ENCODE measurements at regions not wholly inside any gene's neighbourhood (a gene's known extent, or its start where the extent isn't known, plus 50 kb on each side); places are given as distances from the start of the nearest gene placed in this dataset.

DNA sequence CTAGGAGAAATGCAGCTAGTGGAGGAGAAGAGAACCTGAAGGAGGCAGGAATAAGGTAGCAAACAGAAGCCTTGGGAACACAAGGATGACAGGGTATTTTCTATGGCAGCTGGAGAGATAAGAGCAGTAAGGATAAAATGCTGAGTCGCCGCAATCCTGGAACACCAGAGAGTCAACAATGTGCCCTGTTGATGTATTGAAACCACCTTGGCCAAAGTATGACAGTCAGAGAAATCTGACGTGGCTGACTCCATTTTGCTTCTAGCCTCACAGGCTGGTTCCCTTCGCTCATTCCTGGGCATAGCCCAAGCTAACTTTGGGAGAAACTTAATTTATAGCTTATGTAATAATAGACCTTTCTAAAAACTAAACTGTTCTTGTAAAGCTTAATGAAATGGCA is 56.6 kb upstream of the C4orf54 start:
- no peak for TF ChIP-seq EZH2 (IDR thresholded peaks at IDR 0.05; ENCODE audit: borderline replicate concordance)
- TF ChIP-seq, protein P1, sequence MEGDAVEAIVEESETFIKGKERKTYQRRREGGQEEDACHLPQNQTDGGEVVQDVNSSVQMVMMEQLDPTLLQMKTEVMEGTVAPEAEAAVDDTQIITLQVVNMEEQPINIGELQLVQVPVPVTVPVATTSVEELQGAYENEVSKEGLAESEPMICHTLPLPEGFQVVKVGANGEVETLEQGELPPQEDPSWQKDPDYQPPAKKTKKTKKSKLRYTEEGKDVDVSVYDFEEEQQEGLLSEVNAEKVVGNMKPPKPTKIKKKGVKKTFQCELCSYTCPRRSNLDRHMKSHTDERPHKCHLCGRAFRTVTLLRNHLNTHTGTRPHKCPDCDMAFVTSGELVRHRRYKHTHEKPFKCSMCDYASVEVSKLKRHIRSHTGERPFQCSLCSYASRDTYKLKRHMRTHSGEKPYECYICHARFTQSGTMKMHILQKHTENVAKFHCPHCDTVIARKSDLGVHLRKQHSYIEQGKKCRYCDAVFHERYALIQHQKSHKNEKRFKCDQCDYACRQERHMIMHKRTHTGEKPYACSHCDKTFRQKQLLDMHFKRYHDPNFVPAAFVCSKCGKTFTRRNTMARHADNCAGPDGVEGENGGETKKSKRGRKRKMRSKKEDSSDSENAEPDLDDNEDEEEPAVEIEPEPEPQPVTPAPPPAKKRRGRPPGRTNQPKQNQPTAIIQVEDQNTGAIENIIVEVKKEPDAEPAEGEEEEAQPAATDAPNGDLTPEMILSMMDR (IDR thresholded peaks at IDR 0.05; ENCODE audit: poor library complexity), result no peak
- TF ChIP-seq EZH2phosphoT487 (IDR thresholded peaks at IDR 0.05; ENCODE audit: low read depth, severe bottlenecking, unreplicated experiment), result no peak
- no peak overlapping the region for H2AFZ ChIP-seq
- H3K79me2 ChIP-seq, result no peaks in the 10 kb centered on the region
- H3K36me3 ChIP-seq (replicated peaks; ENCODE audit: insufficient read depth, low read depth), result no peaks in the 10 kb centered on the region
- H3K27me3 ChIP-seq, result no peaks in the 10 kb centered on the region
- no peak overlapping the region for H3K4me2 ChIP-seq
- no peaks in the 10 kb centered on the region for H3K9me2 ChIP-seq (replicated peaks; ENCODE audit: insufficient read depth)
- peaks cover 6% of the 10 kb centered on the region for H3K4me1 ChIP-seq (ENCODE audit: insufficient read depth)
- 92% methylated on average over 4 of the region's 4 CpGs for WGBS (ENCODE audit: low lambda C conversion rate, missing lambda C conversion rate)
- no peaks in the 10 kb centered on the region for H4K20me1 ChIP-seq (ENCODE audit: insufficient read depth, poor library complexity, severe bottlenecking)
- no peaks in the 10 kb centered on the region for H3K9me3 ChIP-seq (ENCODE audit: low read depth)
- DNase-seq (ENCODE audit: low spot score), result no peak
- no peak overlapping the region for H3K27ac ChIP-seq
- H3K4me3 ChIP-seq, result no peak overlapping the region

DNA sequence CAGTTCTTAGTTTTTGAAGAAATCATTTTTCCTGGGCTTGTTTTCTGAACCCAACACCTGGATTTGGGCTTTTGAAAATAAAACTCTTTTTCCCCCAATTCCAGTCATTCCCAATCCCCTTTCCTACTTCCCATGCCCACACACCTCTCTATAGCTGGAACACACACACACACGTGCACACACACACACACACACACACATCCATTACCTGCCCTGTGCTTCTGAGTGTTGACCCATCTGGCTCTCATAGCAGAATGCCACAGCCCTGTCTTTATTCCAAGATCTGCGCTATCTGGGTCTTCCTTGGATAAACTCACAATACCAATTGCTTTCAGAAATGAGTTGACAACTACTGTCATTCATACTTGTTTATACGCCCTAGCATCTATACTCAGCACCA is 54.9 kb upstream of the C4orf54 start:
- Histone ChIP-seq H3K27me3 (no peaks in the 10 kb centered on the region), H3K4me1 (ENCODE audit: insufficient read depth) (peaks cover 6% of the 10 kb centered on the region), H3K4me2 (no peak overlapping the region), H3K9me3 (ENCODE audit: low read depth) (no peaks in the 10 kb centered on the region), H3K27ac (no peak overlapping the region), H2AFZ (no peak overlapping the region), H3K79me2 (no peaks in the 10 kb centered on the region), H4K20me1 (ENCODE audit: insufficient read depth, poor library complexity, severe bottlenecking) (no peaks in the 10 kb centered on the region), H3K4me3 (no peak overlapping the region), H3K9me2 (replicated peaks; ENCODE audit: insufficient read depth) (no peaks in the 10 kb centered on the region), H3K36me3 (replicated peaks; ENCODE audit: insufficient read depth, low read depth) (no peaks in the 10 kb centered on the region)
- no peak for DNase-seq (ENCODE audit: low spot score)
- 91% methylated on average over 3 of the region's 3 CpGs for WGBS (ENCODE audit: low lambda C conversion rate, missing lambda C conversion rate)
- TF ChIP-seq, protein P1 (IDR thresholded peaks at IDR 0.05; ENCODE audit: poor library complexity), result no peak
- no peak for TF ChIP-seq EZH2phosphoT487 (IDR thresholded peaks at IDR 0.05; ENCODE audit: low read depth, severe bottlenecking, unreplicated experiment)
- TF ChIP-seq EZH2 (IDR thresholded peaks at IDR 0.05; ENCODE audit: borderline replicate concordance), result no peak

DNA sequence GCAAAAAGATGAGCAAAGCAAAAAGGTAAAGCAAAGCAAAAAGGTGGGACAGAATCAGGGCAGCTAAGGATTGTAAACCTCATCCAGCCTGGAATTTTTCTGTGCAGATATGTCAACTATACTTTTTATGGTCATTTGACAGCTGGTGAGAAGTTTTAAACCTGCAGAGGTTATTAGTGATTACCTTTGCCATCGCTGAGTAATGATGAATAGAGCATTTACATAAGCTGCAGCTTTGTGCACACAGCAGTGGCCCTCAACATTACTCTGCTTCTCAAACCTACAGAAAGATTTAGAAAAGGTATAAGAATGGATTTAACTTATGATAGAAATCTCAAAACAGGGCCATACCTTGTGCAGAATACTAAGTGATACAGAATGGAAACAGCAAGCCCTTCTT is 54.5 kb upstream of the C4orf54 start:
- no peaks in the 10 kb centered on the region for H3K36me3 ChIP-seq (replicated peaks; ENCODE audit: insufficient read depth, low read depth)
- no peak for DNase-seq (ENCODE audit: low spot score)
- peaks cover 6% of the 10 kb centered on the region for H3K4me1 ChIP-seq (ENCODE audit: insufficient read depth)
- H3K9me2 ChIP-seq (replicated peaks; ENCODE audit: insufficient read depth), result no peaks in the 10 kb centered on the region
- WGBS (ENCODE audit: low lambda C conversion rate, missing lambda C conversion rate), result 81% methylated on average over 1 of the region's 1 CpG
- H2AFZ ChIP-seq, result no peak overlapping the region
- no peaks in the 10 kb centered on the region for H3K27me3 ChIP-seq
- no peak overlapping the region for H3K4me2 ChIP-seq
- TF ChIP-seq EZH2phosphoT487 (IDR thresholded peaks at IDR 0.05; ENCODE audit: low read depth, severe bottlenecking, unreplicated experiment) (no peak), EZH2 (IDR thresholded peaks at IDR 0.05; ENCODE audit: borderline replicate concordance) (no peak)
- TF ChIP-seq, protein P1 (IDR thresholded peaks at IDR 0.05; ENCODE audit: poor library complexity), result no peak
- no peaks in the 10 kb centered on the region for H4K20me1 ChIP-seq (ENCODE audit: insufficient read depth, poor library complexity, severe bottlenecking)
- H3K79me2 ChIP-seq, result no peaks in the 10 kb centered on the region
- H3K27ac ChIP-seq, result no peak overlapping the region
- no peak overlapping the region for H3K4me3 ChIP-seq
- no peaks in the 10 kb centered on the region for H3K9me3 ChIP-seq (ENCODE audit: low read depth)

DNA sequence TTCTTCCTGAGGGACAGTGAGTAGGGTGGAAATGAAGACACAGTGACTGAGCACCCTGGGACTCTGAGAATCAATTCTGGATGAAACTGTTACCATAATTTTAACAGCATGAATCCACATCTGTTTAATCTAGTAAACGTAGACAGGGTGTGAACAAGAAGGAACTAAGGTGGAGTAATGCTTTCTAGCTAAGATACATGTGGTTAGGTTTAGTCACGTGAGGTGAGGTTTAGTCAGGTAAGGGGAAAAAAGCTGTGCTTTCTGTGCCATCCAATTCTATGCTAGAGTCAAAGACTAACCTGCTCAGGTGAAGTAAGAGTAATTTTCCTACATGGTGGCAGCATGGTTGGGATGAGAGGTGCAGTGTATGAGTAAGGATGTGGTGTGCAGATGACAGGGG is 54.0 kb upstream of the C4orf54 start:
- DNase-seq (ENCODE audit: low spot score), result no peak
- Histone ChIP-seq H3K27ac (no peak overlapping the region), H3K36me3 (replicated peaks; ENCODE audit: insufficient read depth, low read depth) (no peaks in the 10 kb centered on the region), H3K9me2 (replicated peaks; ENCODE audit: insufficient read depth) (no peaks in the 10 kb centered on the region), H3K79me2 (no peaks in the 10 kb centered on the region), H3K4me2 (no peak overlapping the region), H4K20me1 (ENCODE audit: insufficient read depth, poor library complexity, severe bottlenecking) (no peaks in the 10 kb centered on the region), H3K4me3 (no peak overlapping the region), H2AFZ (no peak overlapping the region), H3K27me3 (no peaks in the 10 kb centered on the region), H3K4me1 (ENCODE audit: insufficient read depth) (peaks cover 4% of the 10 kb centered on the region), H3K9me3 (ENCODE audit: low read depth) (no peaks in the 10 kb centered on the region)
- TF ChIP-seq, protein P1 (IDR thresholded peaks at IDR 0.05; ENCODE audit: poor library complexity), result no peak
- TF ChIP-seq EZH2 (IDR thresholded peaks at IDR 0.05; ENCODE audit: borderline replicate concordance) (no peak), EZH2phosphoT487 (IDR thresholded peaks at IDR 0.05; ENCODE audit: low read depth, severe bottlenecking, unreplicated experiment) (no peak)
- 72% methylated on average over 2 of the region's 2 CpGs for WGBS (ENCODE audit: low lambda C conversion rate, missing lambda C conversion rate)
